Stimulated activated CD4-positive, alpha-beta T cell treated with anti-CD3 and anti-CD28 coated beads, Interleukin-4, amount 100 ng/mL, for 24 hours (primary cell): ENCODE measurements at regions not wholly inside any gene's neighbourhood (a gene's known extent, or its start where the extent isn't known, plus 50 kb on each side); places are given as distances from the start of the nearest gene placed in this dataset.
"Not testable (repeated sequence)": the region's sequence is repeated elsewhere in the genome, so short reads cannot be mapped to it uniquely, and the experiment has no call there.

ENCODE experiments used
- DNase-seq: peaks from one replicate; pipeline ENCODE4 v3.0.0-alpha.2; 2020

DNA sequence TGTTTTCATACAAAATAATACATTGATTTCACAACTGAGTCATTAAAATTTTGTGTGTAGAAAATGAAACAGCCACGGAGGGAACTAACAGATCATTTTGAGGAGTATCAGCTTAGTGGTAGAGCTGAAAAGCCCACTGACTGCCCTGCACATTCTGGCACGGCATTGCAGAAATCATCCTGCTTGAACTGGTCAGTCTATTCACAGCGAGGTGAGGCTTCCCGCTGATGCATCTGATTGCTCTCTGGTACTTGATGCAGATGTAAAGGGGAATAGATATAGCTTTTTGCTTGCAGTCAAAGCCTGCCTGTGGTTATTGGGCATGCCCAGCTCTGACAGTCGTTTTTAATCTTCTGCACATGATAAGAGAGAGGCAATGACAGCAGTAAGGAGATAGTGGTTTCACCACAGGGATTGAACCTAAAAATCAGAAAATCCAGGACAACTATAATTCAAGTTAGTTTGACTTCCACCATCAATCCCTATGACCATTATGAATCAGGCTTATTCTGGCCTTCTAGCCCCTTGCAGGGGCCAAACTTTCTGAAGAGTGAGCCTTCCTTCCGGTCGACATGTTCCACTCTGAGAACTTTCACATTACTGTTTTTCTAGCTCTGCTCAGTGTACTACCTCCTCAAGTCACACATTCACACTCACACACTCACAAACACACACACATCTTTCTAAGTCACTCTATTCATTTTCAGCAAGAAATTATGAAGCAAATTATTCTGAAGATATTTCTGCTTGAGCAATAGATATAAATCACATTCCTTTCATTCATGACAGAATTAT lies 782.8 kb upstream of the NUDT12 start:
- no peak for DNase-seq

DNA sequence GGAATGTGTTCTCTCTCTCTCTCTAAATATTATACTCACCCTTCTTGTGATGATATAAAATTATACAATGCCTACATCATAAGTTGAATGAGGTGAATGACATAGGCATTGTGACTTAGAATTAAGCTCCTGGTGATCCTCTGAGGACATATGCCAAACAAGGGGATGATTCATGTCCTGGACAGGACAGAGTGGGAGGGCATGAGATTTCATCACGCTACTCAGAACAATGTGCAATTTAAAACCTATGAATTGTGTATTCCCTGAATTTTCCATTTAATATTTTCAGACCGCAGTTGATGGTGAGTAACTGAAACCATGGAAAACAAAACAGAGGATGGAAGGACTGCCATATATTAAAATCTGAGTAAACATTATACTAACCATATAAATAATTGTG lies 782.2 kb upstream of the NUDT12 start:
- no peak for DNase-seq

DNA sequence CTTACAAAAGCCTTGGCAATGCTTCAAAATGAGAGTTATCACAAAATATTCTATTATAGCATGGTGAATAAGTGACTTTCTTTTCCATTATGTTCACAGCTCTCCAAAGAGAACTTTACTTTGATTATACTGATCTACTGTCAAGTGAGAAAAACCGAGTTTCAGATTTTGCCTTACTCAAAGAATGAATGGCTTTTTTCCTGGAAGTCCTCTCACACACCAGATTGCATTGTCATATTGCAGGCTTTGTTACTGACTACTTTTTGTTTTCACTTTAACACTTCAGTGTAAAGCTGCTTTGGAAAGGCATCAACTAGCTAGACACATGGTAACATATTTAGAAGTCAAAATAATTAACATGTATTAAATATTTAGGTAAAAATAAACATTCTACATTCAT lies 765.2 kb upstream of the NUDT12 start:
- no peak for DNase-seq

DNA sequence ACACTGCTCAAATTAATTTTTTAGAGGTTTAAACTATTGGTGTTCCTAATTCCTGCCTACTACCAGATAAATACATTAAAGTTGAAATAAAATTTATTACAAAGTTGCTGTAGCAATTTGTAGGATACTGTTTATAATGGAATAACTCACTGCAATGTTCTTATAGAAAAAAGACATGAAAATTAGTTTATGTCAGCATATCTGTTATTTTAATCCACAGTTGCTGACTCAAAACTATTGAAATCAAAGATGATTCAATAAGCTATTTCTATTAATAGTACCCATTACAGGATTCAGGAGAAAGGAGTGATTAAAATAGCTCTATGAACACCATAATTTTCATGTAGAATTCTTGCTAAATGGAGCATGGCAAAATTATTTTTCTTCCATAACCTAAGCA lies 764.4 kb upstream of the NUDT12 start:
- DNase-seq: no peak

DNA sequence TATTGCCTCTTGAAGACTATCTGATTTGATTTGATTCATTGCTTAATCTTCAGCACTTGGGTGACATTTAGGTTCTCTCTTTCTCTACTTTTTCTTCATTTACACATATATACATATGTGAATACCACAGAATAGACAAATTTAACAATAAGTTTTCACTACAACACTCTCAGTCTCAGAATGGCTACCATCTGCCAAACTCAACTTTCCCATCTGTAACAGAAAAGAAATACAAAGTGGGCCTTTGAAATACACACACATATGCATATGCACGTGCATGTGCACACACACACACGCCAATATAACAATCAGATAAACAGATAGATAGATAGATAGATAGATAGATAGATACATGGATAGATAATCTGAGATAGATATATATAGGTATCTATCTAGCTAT lies 762.8 kb upstream of the NUDT12 start:
- no peak for DNase-seq

DNA sequence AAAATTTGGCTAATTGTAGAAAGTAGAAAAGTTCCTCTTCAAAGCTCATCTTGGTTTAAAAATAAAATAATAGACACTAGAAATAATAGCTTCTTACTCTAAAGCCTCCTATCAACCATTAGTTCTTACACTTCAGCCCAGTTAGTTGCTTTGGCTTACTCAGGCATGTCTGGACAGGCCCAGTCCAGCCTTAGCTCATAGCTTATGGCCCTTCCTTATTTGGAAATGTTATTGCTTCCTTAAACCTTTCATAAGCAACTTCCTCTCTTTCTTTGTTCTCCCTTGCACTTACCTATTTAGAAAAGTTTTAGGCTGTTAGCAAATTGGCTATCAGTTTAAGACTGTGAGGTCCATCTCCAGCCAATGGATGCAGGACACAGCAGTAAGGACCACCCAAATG lies 754.1 kb upstream of the NUDT12 start:
- DNase-seq: not testable (repeated sequence)

DNA sequence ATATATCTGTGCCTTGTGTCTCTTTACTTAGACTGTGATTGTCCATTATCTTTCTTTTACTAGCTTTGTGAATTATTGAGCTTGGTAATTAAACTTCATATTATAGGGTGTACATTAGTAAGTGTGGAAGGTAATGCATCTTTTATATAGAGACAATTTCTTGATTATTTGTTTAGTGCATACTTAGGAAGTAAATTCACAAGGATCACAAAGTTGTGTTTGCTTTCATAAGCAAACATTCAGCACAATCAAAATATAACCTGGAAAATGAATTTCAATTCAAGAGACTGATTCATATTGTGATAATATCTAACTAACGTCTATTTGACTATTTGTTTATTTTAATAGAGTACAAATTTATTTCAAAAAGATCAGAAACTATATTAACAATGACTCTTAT lies 749.9 kb upstream of the NUDT12 start:
- DNase-seq: no peak

DNA sequence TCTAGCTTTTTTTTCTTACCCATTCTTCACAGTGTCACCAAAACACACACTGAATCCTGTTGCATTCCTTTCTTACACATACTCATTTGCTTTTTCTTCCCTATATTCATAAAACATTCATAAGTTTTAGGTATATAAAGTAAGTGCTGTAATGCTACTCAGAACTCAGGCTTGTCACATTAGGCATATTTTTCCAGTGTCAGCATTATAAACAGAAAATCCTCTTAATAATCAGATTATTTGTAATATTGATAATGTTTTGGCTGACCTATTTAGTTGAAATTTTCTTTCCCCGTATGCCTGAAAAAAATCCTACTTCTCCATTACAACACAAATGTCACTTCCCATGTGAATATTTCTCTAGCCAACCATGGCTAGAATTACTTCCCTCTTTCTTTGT lies 743.0 kb upstream of the NUDT12 start:
- DNase-seq: no peak

DNA sequence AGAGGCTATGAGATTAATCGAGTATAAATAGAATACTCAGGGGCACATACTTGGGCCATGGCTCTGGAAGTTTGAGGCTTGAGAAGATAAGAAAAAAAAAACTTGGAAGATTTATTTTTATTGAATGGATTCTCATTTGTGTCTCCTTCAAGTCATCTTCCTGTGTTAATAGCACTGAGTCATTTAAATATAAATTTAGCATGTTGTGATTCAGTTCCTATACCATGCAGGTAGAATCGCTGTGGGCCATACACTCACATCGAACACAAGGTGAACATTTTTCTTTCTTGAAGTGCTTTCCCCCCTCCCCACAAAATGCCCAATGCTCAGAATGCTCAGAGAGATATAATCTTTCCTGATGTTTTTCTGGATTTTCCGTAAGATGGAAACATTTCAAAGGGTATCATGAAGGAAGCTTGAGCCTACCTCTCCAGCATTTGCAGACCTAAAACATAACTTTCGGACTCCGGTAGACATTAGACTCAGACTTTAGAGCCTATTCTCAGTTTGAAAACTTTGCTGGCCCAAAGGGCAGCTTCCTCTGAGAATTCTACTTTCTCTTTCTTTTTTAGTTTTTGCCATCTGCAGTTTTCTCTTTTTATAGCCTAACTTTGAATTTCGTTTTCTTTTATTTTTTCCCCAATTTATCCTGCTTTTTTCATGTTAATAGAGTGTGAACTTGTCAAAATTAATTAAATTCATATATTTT lies 737.6 kb upstream of the NUDT12 start:
- no peak for DNase-seq

DNA sequence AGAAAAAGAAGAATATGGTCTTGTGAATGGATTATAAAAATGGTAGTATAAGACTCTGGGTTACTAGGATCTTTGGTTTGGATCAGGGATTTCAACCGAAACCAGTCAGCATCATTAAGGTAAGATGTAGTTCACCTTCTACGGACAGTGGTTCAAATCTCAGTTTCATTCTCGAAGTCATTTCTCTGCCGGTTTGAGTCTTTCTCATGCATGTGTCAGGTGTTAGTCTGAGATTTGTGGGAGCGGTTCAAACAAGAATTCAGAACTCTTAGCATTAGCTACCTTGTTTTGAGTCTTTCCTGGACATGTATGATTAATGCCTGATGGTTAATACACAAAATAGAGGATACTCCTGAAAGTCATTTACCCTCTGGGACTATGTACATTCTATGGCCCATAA lies 735.9 kb upstream of the NUDT12 start:
- no peak for DNase-seq

DNA sequence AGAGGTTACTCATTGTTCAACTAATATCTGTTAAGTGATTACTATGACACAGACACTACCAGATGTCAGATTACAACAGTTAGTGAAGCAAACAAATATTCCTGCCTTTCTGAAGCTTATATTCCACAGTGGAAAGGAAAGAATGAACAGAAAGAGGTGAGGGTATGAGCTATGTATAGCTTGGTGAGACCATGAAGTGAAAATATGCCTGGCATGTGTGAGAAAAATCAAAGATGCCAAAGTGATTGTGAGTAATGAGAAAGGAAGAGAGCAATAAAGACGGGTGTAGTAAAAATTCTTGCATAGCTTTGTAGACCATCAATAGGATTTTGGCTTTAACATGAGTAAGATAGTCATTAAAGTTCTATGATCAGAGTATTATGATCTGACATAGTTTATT lies 734.5 kb upstream of the NUDT12 start:
- DNase-seq: no peak

DNA sequence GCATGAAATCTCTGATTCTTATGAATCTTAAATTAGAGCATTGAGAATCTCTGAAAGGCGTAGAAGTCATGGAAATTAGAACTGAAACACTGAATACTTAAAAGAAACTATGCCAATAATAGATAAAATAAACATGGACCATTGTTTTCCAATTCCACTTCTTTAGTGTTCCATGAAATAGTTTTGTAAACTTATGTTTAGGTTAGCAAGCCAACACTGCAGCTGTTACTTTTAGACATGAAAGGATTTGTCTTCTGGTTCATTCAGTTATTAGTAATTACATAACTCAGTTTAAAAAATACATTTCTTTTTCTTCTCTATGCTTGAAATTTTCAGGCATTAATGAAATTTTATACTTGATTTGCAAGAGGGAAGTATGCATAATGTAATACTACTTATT lies 733.4 kb upstream of the NUDT12 start:
- DNase-seq: no peak

DNA sequence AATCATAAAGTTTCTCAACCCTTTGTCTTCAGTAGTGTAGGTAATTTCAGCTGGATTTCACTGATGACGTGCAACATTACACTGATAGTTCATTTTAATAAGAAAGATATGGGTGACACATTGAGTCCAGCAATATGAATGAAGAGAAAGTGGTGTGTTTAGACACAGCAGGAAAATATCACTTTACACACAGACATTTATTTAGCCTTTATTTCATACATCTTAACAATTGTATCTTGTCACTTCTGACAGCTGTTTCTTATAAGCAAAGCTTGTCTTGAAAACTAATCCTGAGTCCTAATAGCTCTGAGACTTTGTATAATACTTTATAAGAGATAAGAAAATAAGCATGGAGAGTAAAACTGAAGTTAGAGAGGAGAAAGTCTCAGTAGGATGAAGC lies 720.5 kb upstream of the NUDT12 start:
- DNase-seq: no peak

DNA sequence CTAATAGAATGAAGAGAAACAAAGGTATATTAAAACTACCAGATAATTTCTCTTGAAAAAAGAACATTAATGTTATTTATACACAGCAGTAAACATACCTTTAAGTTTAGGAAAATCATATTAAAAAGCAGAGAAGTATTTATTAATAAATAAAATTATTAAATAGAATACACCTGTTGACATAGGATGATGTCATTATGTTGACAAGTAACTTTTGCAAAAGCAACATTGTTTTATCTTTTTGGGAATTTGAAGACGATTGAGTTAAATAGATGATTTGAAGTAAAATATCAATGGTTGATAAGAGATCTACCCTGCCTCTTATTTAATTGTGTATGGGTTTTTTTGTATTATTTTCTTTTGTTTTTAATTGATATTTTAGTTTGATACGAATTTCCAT lies 711.1 kb upstream of the NUDT12 start:
- no peak for DNase-seq

DNA sequence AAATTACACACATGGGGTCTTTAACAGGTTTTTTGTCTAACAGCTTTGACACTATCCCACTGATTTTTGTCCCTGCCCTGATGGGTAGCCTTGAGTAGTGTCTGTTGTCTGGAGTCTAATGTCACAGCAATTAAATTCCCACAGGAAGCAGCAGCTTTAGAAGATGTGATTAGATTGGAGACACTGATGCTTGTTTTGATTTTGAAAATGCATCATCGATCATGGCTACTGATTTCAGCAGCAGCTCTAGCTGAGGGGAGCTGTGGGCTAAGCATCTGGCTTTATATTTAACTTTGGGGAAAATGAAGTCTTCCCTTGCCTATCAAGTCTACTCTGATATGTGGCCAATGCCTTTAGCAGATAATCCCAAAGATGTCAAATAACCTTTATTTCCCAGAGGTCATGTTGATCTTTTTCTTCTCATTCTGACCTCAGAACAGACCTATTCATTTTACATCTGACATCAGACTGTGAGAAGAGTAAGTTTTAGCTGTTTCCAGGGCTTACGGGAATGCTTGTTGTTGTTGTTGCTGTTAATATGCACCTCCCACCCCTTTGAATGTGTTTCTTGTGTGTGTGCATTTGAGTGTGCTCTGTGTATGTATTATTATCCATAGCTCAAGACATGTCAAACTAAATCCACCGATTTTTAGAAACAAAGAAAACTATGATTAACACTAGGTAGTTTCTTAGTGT lies 704.9 kb upstream of the NUDT12 start:
- DNase-seq: no peak

DNA sequence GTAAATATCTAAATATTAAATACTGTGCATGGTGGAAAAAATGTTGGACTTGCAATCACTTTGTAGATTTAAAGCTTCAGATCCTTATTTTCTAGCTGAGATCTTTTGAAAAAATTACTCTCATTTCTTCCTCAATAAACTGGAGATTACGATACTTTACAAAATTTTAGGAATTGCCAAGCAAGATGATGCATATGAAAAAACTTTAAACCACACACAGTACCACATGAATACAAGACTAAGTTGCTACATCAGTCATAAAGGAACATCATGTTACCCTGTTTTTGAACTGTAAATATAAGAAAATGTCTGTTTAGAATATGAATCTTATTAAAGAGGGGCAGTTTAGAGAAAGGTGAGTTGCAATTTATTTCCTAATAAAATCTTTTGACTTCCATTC lies 703.6 kb upstream of the NUDT12 start:
- no peak for DNase-seq

DNA sequence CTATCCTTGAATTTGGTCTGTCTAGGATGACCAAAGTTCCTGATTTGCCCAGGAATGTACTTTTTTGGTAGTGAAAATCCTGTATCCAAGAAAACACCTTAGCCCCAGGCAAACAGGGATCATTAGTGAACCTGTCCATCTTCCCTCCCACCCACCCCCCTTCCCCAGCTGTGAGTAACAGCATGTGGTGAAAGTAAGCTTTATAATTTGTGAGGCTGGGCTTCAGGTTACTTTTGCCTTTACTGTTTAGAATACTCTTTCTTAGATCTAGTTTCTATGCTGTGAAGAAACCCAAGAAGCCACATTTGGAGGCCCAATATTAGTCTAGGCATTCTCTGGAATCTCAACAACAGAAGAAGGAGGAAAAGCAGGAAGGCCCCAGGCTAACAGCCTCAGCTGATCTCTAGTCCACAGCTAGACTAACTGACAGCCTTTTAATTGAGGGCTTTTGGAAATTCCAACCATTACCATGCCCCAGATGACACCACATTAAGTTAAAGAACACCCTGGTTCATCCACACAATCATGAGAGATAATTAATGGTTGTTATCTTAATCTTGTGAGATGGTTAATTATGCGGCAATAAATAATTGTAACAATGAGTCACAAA lies 703.0 kb upstream of the NUDT12 start:
- DNase-seq: no peak

DNA sequence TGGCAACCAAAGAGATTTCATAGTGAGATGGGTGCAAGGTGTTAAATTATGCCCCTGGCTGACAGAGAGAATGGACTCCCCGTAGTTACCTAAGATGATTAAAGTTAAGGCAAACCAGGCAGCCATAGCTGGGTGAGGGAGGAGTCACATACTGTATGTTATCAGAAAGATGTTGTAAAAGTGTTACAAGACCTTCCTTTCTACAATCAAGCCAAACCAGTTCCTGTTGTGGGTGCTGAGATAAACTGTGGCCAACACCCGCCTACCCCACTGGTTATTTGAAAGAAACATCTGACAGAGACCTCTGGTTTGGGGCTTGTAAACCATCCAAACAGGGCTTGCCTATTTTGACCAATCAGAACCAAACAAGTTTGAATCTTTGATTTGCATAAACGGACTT lies 684.7 kb upstream of the NUDT12 start:
- no peak for DNase-seq

DNA sequence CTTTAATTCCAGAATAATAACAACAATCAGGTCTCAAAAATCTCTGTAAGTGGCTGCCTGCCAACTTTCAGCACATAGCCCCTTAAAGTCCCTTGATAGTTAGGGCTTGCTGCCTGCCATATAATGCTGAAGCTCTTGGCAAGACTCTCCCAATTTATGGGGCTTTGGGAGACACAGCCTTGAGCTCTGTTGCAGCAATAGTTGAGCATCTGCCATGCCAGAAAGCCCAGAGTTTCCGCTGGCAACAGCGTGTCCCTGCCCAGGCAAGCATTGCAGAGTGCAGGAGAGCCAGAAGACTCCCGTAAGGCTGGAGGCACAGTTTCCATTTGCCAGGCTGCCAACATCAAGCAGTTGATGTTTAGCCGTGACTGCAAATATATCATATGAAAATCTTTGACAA lies 678.5 kb upstream of the NUDT12 start:
- no peak for DNase-seq

DNA sequence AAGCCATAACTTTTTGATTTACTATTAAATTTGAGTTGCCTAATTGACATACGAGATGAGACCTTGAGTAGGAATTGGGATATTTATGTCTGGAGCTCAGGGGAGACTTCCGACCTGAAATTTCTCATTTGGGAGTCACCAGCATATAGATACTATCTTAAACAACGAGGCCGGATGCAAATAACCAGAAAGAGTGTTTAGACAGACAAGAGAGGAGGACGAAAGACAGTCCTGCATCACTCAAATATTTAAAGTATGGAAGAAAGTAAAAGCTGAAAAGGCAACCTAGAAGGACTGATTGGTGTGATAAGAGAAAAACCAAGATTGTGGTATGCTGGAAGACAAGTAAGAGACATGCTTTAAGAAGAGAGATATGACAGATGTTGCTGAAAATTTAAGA lies 675.0 kb upstream of the NUDT12 start:
- DNase-seq: no peak

DNA sequence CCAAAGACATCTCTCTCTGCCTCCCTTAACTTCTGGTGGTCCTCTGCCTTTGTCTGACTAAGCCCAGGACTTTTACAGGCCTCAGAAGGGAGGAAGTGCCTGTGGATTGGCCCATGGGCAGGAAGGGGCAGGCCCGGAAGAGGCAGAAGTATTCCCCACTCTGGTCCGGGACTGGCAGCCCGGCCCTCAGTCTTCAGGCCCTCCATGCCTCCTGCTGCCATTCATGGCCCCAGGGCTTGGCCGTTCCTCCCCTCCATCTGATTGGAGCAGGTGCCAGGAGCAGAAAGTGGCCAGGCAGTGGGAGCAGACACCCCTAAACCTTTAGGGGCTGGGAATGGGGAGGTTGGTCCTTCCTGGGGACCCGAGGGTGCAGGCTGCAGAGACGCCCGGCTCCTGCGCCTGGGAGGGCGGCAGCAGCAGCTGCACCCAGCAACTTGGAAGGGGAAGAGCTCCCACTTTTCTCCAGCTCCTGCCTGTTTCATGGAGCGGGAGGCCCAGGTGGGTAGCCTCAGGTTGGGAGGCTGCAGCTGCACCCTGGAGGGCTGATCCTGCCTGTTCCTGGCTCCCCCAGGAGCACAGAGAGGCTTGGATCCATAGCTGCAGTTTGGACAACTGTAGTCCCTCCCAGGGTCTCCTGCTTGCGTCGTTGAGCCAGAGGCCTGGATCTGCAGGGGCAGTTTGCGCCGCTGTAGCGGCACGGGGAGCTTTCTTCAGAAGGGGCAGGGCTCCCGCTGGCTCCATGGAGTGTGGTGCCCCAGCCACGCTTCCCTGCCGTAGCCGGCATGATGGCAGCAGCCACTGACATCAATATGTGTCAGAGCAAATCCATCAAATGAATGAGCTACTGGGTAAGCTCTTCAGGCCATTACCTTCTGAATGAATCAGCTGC lies 661.5 kb upstream of the NUDT12 start:
- no peak for DNase-seq

DNA sequence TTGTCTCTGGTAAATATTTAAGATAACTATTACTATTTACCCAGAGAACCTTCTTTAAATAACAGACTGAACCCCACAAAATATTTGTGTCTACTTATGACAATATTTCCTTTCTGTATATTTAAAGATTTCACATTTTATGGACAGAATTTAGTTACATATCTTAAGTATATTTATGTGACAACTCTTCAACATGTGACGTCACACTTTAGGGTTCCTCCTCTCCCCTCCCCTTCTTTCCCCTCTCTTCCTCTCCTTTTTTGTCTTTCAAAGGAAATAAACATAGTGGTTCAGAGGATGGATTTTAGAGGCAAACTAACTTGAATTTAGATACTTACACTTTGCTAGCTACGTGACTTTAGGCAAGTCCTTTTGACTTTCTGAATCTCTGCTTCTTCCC lies 655.6 kb upstream of the NUDT12 start:
- DNase-seq: no peak

DNA sequence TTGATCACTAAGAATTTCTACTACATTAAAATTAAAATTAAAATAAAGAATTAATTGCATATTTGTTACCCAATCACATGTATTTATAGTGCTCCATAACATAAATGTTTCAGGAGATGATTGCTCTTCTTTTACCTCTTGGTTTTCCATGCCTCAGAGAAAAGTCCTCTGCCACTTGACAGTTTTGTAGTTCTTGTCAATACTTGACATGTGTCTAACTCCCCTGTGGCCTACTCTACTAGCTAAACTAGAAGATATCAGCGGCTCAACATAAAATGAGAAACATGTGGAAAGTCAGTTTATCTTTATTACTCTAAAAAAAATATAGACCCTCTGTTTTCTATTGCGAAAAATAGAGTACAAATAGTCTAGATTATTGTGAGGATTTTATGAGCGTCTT lies 650.6 kb upstream of the NUDT12 start:
- DNase-seq: no peak
